Nephron (organoid): ENCODE measurements at regions not wholly inside any gene's neighbourhood (a gene's known extent, or its start where the extent isn't known, plus 50 kb on each side); places are given as distances from the start of the nearest gene placed in this dataset.
"Not testable (repeated sequence)": the region's sequence is repeated elsewhere in the genome, so short reads cannot be mapped to it uniquely, and the experiment has no call there.

Experiments
- H3K27ac Mint-ChIP-seq, 3 experiments: 2 replicates each; pipeline ENCODE4 v1.8.0; 2020; ENCODE audit warnings: mixed read lengths in 3 of 3, mild to moderate bottlenecking in 2 of 3, moderate library complexity in 1 of 3
- H3K27me3 Mint-ChIP-seq: 2 replicates; pipeline ENCODE4 v1.8.0; 2021; ENCODE audit warnings: low read depth, mild to moderate bottlenecking, moderate library complexity, mixed read lengths
- H3K36me3 Mint-ChIP-seq: 2 replicates; pipeline ENCODE4 v1.8.0; 2020; ENCODE audit warnings: low read depth, mixed read lengths
- H3K4me1 Mint-ChIP-seq: 2 replicates; pipeline ENCODE4 v1.8.0; 2020; ENCODE audit warnings: mixed read lengths
- H3K4me3 Mint-ChIP-seq, 3 experiments: 2 replicates each; pipeline ENCODE4 v1.8.0; 2020; ENCODE audit warnings: mild to moderate bottlenecking in 3 of 3, mixed read lengths in 3 of 3, moderate library complexity in 2 of 3
- H3K9me3 Mint-ChIP-seq: 2 replicates; pipeline ENCODE4 v1.8.0; 2020; ENCODE audit warnings: mixed read lengths
- TF ChIP-seq, protein P1 (sequence below), 3 experiments: fragments of 200-600 bp; sonication (generic); IDR thresholded peaks; one replicate each; pipeline ENCODE4 v1.5.0; 2021; ENCODE audit warnings: antibody characterized with exemption in 3 of 3; ENCODE audit not compliant: unreplicated experiment in 3 of 3

DNA sequence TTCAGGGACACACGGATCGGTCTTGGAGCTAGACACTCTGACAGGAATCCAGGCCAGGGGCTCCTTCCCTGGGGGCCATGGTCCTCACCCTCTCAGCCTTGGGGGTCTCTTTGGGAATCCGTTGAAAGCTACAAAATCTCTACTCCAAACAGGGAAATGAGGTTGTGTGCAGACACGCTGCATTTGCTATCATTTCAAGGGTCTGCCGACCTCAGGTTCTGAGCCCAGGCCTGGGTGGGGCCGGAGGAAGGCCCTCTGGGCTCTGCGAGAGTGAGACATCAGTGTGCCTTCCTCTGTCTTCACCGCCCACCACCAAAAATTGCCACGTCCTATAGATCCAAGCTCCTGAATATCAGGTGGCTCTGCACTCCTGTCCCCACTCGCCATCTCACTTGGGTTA lies 74.4 kb upstream of the FGF3 start:
- TF ChIP-seq, protein P1, sequence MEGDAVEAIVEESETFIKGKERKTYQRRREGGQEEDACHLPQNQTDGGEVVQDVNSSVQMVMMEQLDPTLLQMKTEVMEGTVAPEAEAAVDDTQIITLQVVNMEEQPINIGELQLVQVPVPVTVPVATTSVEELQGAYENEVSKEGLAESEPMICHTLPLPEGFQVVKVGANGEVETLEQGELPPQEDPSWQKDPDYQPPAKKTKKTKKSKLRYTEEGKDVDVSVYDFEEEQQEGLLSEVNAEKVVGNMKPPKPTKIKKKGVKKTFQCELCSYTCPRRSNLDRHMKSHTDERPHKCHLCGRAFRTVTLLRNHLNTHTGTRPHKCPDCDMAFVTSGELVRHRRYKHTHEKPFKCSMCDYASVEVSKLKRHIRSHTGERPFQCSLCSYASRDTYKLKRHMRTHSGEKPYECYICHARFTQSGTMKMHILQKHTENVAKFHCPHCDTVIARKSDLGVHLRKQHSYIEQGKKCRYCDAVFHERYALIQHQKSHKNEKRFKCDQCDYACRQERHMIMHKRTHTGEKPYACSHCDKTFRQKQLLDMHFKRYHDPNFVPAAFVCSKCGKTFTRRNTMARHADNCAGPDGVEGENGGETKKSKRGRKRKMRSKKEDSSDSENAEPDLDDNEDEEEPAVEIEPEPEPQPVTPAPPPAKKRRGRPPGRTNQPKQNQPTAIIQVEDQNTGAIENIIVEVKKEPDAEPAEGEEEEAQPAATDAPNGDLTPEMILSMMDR (IDR thresholded peaks at IDR 0.05; ENCODE audit: unreplicated experiment in 3 of 3), result no peak
- Mint-ChIP-seq H3K4me3 (no peak overlapping the region), H3K27ac (no peak overlapping the region), H3K27me3 (peaks cover 62% of the 10 kb centered on the region), H3K36me3 (no peaks in the 10 kb centered on the region), H3K4me1 (peaks cover 4% of the 10 kb centered on the region), H3K9me3 (peaks cover 8% of the 10 kb centered on the region)

DNA sequence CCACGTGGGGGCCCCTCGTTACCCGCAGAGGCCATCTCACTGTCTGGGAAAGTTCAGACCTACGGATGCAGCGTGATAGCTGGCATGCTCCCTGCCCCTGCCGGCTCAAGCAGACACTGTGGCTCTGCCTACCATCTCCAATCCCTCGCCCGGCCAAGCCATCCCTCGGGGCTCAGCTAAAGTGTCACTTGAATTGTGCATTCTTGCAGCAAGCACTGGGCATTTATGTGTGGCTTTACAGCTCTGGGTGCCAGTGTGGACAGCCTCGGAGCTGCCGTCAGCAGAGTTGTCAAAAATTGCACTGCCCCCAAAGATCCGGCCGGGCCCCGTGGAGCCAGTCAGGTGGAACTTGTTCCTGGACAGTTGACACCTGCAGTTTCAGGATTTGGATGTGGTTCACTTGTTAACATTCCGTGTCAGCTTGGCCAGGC lies 75.0 kb upstream of the FGF3 start:
- Mint-ChIP-seq H3K27ac (no peak overlapping the region), H3K4me1 (peaks cover 4% of the 10 kb centered on the region), H3K36me3 (no peaks in the 10 kb centered on the region), H3K9me3 (peaks cover 8% of the 10 kb centered on the region), H3K4me3 (no peak overlapping the region), H3K27me3 (peaks cover 61% of the 10 kb centered on the region)
- TF ChIP-seq, protein P1 (IDR thresholded peaks at IDR 0.05; ENCODE audit: unreplicated experiment in 3 of 3), result no peak

DNA sequence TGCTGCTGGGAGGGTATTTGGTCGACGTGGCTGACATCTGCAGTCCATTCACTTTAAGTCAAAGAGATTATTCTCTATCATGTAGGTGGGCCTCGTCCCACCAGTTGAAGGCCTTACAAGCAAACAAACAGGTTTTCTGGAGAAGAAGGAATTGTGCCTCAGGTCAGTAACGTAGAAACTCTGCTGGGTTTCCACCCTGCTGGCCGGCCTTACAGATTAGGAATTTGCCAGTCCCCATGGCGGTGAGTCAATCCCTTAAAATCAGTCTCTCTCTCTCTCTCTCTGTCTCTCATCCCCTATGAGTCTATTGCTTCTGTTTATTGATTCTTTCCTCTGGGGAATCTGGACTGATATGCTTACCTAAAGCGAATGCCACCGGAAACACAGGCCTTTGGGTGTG lies 75.4 kb upstream of the FGF3 start:
- Mint-ChIP-seq H3K27me3 (peaks cover 56% of the 10 kb centered on the region), H3K9me3 (peaks cover 8% of the 10 kb centered on the region), H3K36me3 (no peaks in the 10 kb centered on the region), H3K4me3 (no peak overlapping the region), H3K4me1 (peaks cover 4% of the 10 kb centered on the region), H3K27ac (no peak overlapping the region)
- TF ChIP-seq, protein P1 (IDR thresholded peaks at IDR 0.05; ENCODE audit: unreplicated experiment in 3 of 3), result no peak

DNA sequence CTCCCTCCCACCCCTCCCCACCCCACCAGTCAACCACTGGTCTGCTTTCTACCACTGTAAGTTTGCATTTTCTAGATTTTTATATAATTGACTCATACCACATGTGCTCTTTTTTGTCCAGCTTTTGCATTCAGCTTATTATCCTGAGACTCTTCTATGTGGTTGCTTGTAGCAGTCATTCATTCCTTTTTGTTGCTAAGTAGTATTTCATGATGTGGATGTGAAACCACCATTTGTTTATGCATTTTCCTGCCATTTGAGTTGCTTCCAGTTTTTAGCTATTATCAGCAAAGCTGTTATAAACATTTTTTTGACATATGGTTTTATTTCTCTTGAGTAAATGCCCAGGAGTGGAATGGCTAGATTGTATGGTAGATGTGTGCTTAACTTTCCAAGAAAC lies 77.0 kb upstream of the FGF3 start:
- TF ChIP-seq, protein P1 (IDR thresholded peaks at IDR 0.05; ENCODE audit: unreplicated experiment in 3 of 3), result no peak
- Mint-ChIP-seq H3K27ac (no peak overlapping the region), H3K4me3 (no peak overlapping the region), H3K4me1 (peaks cover 15% of the 10 kb centered on the region), H3K36me3 (no peaks in the 10 kb centered on the region), H3K27me3 (peaks cover 40% of the 10 kb centered on the region), H3K9me3 (peaks cover 8% of the 10 kb centered on the region)

DNA sequence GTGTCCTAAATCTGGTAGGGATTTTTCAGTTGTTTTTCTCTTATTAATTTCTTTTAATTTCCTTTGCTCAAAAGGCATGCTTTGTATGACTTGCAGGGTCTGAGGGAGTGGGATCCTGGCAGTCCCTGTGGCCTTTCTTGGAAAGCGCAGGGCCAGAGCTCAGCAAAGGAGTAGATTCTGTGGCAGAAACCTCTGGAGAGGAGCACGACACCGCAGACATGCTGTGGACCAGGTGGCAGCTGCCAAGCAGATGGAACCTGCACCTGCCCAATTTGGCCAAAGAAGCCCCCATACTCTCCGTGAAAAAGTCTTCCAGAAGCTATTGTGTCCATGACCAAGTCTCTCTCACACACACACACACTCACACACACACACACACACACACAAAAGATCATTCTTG lies 78.9 kb upstream of the FGF3 start:
- Mint-ChIP-seq H3K4me1 (peaks cover 14% of the 10 kb centered on the region), H3K36me3 (no peaks in the 10 kb centered on the region), H3K9me3 (peaks cover 8% of the 10 kb centered on the region), H3K4me3 (no peak overlapping the region), H3K27me3 (peaks cover 32% of the 10 kb centered on the region), H3K27ac (no peak overlapping the region)
- TF ChIP-seq, protein P1 (IDR thresholded peaks at IDR 0.05; ENCODE audit: unreplicated experiment in 3 of 3), result no peak

DNA sequence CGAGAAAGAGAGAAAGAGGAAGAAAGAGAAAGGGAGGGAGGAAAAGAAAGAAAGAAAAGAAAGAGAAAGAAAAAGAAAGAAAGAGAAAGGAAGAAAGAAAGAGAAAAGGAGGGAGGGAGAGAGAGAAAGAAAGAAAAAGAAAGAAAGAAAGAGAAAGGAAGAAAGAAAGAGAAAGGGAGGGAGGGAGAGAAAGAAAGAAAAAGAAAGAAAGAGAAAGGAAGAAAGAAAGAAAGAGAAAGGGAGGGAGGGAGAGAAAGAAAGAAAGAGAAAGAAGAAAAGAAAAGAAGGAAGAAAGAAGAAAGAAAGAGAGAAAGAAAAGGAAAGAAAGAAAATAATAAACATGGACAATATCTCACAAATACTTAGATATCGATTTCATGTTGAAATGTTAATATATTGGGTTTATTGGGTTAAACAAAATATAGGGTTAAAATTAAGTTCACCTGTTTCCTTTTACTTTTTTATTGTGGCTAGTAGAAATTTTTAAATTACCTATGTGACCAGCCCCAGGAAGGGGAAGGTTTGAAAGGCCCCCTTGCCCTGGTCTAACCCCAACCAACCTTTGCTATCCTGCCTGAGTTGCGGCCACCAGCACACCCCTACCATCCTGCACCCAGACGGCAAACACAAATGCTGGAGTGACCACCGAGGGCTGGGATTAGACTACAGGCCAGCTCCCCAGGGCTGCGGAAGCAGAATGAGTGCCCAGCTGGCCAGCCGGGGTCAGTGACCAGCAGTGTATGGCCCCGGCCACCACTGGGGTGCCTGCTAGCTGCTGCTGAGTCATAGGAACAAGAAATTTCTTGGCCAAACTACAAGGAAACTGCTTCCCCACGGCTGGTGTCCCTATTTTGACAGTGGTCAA lies 81.0 kb upstream of the FGF3 start:
- Mint-ChIP-seq H3K27me3 (peaks cover 21% of the 10 kb centered on the region), H3K9me3 (peaks cover 8% of the 10 kb centered on the region), H3K4me3 (no peak overlapping the region), H3K27ac (no peak overlapping the region), H3K36me3 (no peaks in the 10 kb centered on the region), H3K4me1 (peaks cover 14% of the 10 kb centered on the region)
- TF ChIP-seq, protein P1 (IDR thresholded peaks at IDR 0.05; ENCODE audit: unreplicated experiment in 3 of 3), result no peak

DNA sequence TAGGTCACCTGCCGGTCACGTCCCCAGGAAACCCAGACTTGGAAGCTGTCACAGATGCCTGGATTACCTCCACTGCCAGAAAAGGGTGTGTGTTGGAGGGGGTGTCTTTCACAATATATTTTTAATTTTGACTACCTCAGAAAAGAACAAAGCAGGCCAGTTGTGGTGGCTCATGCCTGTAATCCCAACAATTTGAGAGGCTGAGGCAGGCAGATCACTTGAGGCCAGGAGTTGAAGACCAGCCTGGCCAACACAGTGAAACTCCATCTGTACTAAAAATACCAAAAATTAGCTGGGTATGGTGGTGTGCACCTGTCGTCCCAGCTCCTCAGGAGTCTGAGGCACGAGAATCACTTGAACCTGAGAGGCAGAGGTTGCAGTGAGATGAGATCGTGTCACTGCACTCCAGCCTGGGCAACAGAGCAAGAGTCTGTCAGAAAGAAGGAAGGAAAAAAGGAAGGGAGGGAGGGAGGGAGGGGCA lies 81.6 kb upstream of the FGF3 start:
- H3K9me3 Mint-ChIP-seq, H3K4me3 Mint-ChIP-seq, H3K36me3 Mint-ChIP-seq, H3K27ac Mint-ChIP-seq: not testable (repeated sequence)
- Mint-ChIP-seq H3K27me3 (peaks cover 21% of the 10 kb centered on the region), H3K4me1 (peaks cover 14% of the 10 kb centered on the region)
